IPS-18a (cell line): ENCODE measurements at regions not wholly inside any gene's neighbourhood (a gene's known extent, or its start where the extent isn't known, plus 50 kb on each side); places are given as distances from the start of the nearest gene placed in this dataset.
"Not testable (repeated sequence)": the region's sequence is repeated elsewhere in the genome, so short reads cannot be mapped to it uniquely, and the experiment has no call there.

Experiments
- H3K27ac ChIP-seq: one replicate; pipeline ENCODE4 v1.5.1; 2013; ENCODE audit warnings: low read length
- H3K27me3 ChIP-seq: one replicate; pipeline ENCODE4 v1.6.1; 2013; ENCODE audit warnings: mild to moderate bottlenecking, low read length; ENCODE audit not compliant: control insufficient read depth, insufficient read depth
- H3K36me3 ChIP-seq: one replicate; pipeline ENCODE4 v1.6.1; 2013; ENCODE audit warnings: low read depth, low read length; ENCODE audit not compliant: control insufficient read depth
- H3K4me1 ChIP-seq: one replicate; pipeline ENCODE4 v1.6.1; 2013; ENCODE audit warnings: low read depth, low read length; ENCODE audit not compliant: control insufficient read depth
- H3K4me3 ChIP-seq: one replicate; pipeline ENCODE4 v1.5.1; 2013; ENCODE audit warnings: low read length
- H3K9ac ChIP-seq: one replicate; pipeline ENCODE4 v1.6.1; 2013; ENCODE audit warnings: mild to moderate bottlenecking, low read length, moderate library complexity
- H3K9me3 ChIP-seq: one replicate; pipeline ENCODE4 v1.6.1; 2013; ENCODE audit warnings: low read depth, low read length; ENCODE audit not compliant: control insufficient read depth

GRCh38 chr7:81162234-81162633 lies 243.4 kb upstream of the SEMA3C start:
- H3K27ac ChIP-seq, result no peak overlapping the region
- H3K9me3 ChIP-seq, result no peaks in the 10 kb centered on the region
- no peaks in the 10 kb centered on the region for H3K36me3 ChIP-seq
- H3K4me3 ChIP-seq, result no peak overlapping the region
- no peaks in the 10 kb centered on the region for H3K27me3 ChIP-seq
- H3K9ac ChIP-seq, result no peak overlapping the region
- peaks cover 10% of the 10 kb centered on the region for H3K4me1 ChIP-seq

- H3K4me3 ChIP-seq, result no peak overlapping the region
- no peak overlapping the region for H3K27ac ChIP-seq
- H3K27me3 ChIP-seq, result no peaks in the 10 kb centered on the region
- H3K9ac ChIP-seq, result no peak overlapping the region
- no peaks in the 10 kb centered on the region for H3K36me3 ChIP-seq
- peaks cover 12% of the 10 kb centered on the region for H3K4me1 ChIP-seq
- H3K9me3 ChIP-seq, result no peaks in the 10 kb centered on the region
Measured at GRCh38 chr7:81161451-81162075, 242.7 kb upstream of the SEMA3C start.

- H3K9ac ChIP-seq, result no peak overlapping the region
- H3K27me3 ChIP-seq, result no peaks in the 10 kb centered on the region
- H3K4me3 ChIP-seq, result no peak overlapping the region
- H3K4me1 ChIP-seq, result peaks cover 32% of the 10 kb centered on the region
- H3K9me3 ChIP-seq, result no peaks in the 10 kb centered on the region
- no peak overlapping the region for H3K27ac ChIP-seq
- H3K36me3 ChIP-seq, result no peaks in the 10 kb centered on the region
Measured at GRCh38 chr7:81159402-81159801, 240.6 kb upstream of the SEMA3C start.

- no peak overlapping the region for H3K9ac ChIP-seq
- H3K4me3 ChIP-seq, result no peak overlapping the region
- H3K9me3 ChIP-seq, result no peaks in the 10 kb centered on the region
- H3K4me1 ChIP-seq, result peaks cover 36% of the 10 kb centered on the region
- H3K36me3 ChIP-seq, result no peaks in the 10 kb centered on the region
- H3K27ac ChIP-seq, result no peak overlapping the region
- no peaks in the 10 kb centered on the region for H3K27me3 ChIP-seq
Measured at GRCh38 chr7:81158189-81158588, 239.3 kb upstream of the SEMA3C start.

- Histone ChIP-seq H3K9me3 (no peaks in the 10 kb centered on the region), H3K9ac (no peak overlapping the region), H3K4me1 (peaks cover 36% of the 10 kb centered on the region), H3K27ac (no peak overlapping the region), H3K4me3 (peak overlapping the region; percentile 26), H3K27me3 (no peaks in the 10 kb centered on the region), H3K36me3 (no peaks in the 10 kb centered on the region)
Measured at GRCh38 chr7:81155654-81156373, 237.0 kb upstream of the SEMA3C start.

GRCh38 chr7:81154565-81154964 lies 235.7 kb upstream of the SEMA3C start:
- no peaks in the 10 kb centered on the region for H3K36me3 ChIP-seq
- no peaks in the 10 kb centered on the region for H3K9me3 ChIP-seq
- no peak overlapping the region for H3K4me3 ChIP-seq
- H3K4me1 ChIP-seq, result peaks cover 36% of the 10 kb centered on the region
- no peaks in the 10 kb centered on the region for H3K27me3 ChIP-seq
- no peak overlapping the region for H3K9ac ChIP-seq
- no peak overlapping the region for H3K27ac ChIP-seq

- H3K36me3 ChIP-seq, H3K9ac ChIP-seq, H3K9me3 ChIP-seq, H3K27ac ChIP-seq, H3K4me3 ChIP-seq, H3K27me3 ChIP-seq: not testable (repeated sequence)
- peaks cover 30% of the 10 kb centered on the region for H3K4me1 ChIP-seq
Measured at GRCh38 chr7:81152925-81153324, 234.1 kb upstream of the SEMA3C start.

GRCh38 chr7:81150951-81151361 lies 232.1 kb upstream of the SEMA3C start:
- H3K36me3 ChIP-seq, result no peaks in the 10 kb centered on the region
- H3K9ac ChIP-seq, result no peak overlapping the region
- H3K4me3 ChIP-seq, result no peak overlapping the region
- H3K4me1 ChIP-seq, result peaks cover 18% of the 10 kb centered on the region
- H3K27ac ChIP-seq, result no peak overlapping the region
- no peaks in the 10 kb centered on the region for H3K9me3 ChIP-seq
- H3K27me3 ChIP-seq, result no peaks in the 10 kb centered on the region

- Histone ChIP-seq H3K9me3 (no peaks in the 10 kb centered on the region), H3K4me3 (no peak overlapping the region), H3K36me3 (no peaks in the 10 kb centered on the region), H3K27me3 (no peaks in the 10 kb centered on the region), H3K27ac (no peak overlapping the region), H3K4me1 (no peaks in the 10 kb centered on the region), H3K9ac (no peak overlapping the region)
Measured at GRCh38 chr7:81143856-81144255, 225.0 kb upstream of the SEMA3C start.

- H3K4me3 ChIP-seq, H3K27ac ChIP-seq: not testable (repeated sequence)
Measured at GRCh38 chr7:81141257-81142205, 222.7 kb upstream of the SEMA3C start.

GRCh38 chr7:81140775-81141174 lies 221.9 kb upstream of the SEMA3C start:
- no peak overlapping the region for H3K9ac ChIP-seq
- H3K9me3 ChIP-seq, result no peaks in the 10 kb centered on the region
- H3K4me3 ChIP-seq, result no peak overlapping the region
- H3K36me3 ChIP-seq, result no peaks in the 10 kb centered on the region
- no peaks in the 10 kb centered on the region for H3K4me1 ChIP-seq
- no peak overlapping the region for H3K27ac ChIP-seq
- no peaks in the 10 kb centered on the region for H3K27me3 ChIP-seq

More at GRCh38 chr7:81141257-81142205, 222.7 kb upstream of the SEMA3C start:
- H3K27me3 ChIP-seq, H3K9ac ChIP-seq, H3K4me1 ChIP-seq, H3K9me3 ChIP-seq, H3K36me3 ChIP-seq: not testable (repeated sequence)
